H9 (cell line): ENCODE measurements at regions not wholly inside any gene's neighbourhood (a gene's known extent, or its start where the extent isn't known, plus 50 kb on each side); places are given as distances from the start of the nearest gene placed in this dataset.

Source experiments
- DNase-seq: peaks from one replicate; pipeline ENCODE4 v3.0.0-alpha.2; 2017
- H2AFZ ChIP-seq: one replicate; pipeline ENCODE4 v1.6.1; 2013; ENCODE audit warnings: mild to moderate bottlenecking, low read length, control low read depth, moderate library complexity
- H2AK5ac ChIP-seq: 2 replicates; pipeline ENCODE4 v1.6.1; 2013; ENCODE audit warnings: low read length, control low read depth, mixed read lengths; ENCODE audit not compliant: insufficient read length
- H2BK120ac ChIP-seq: one replicate; pipeline ENCODE4 v1.6.1; 2013; ENCODE audit warnings: low read depth, mild to moderate bottlenecking, low read length, control low read depth, inconsistent platforms; ENCODE audit not compliant: poor library complexity, severe bottlenecking
- H2BK12ac ChIP-seq: 2 replicates; pipeline ENCODE4 v1.6.1; 2013; ENCODE audit warnings: low read length, control low read depth, mixed read lengths, low read depth; ENCODE audit not compliant: insufficient read length
- H2BK15ac ChIP-seq: 2 replicates; pipeline ENCODE4 v1.6.1; 2013; ENCODE audit warnings: low read depth, low read length, control low read depth
- H2BK20ac ChIP-seq: one replicate; pipeline ENCODE4 v1.6.1; 2013; ENCODE audit warnings: low read depth, mild to moderate bottlenecking, low read length, control low read depth, inconsistent platforms; ENCODE audit not compliant: poor library complexity, severe bottlenecking
- H2BK5ac ChIP-seq: 2 replicates; pipeline ENCODE4 v1.6.1; 2013; ENCODE audit warnings: low read length, control low read depth, mixed read lengths; ENCODE audit not compliant: insufficient read length
- H3K14ac ChIP-seq: 2 replicates; pipeline ENCODE4 v1.6.1; 2013; ENCODE audit warnings: low read length, control low read depth; ENCODE audit not compliant: insufficient read depth
- H3K18ac ChIP-seq: 2 replicates; pipeline ENCODE4 v1.6.1; 2013; ENCODE audit warnings: low read depth, mild to moderate bottlenecking, mixed read lengths, low read length, control low read depth; ENCODE audit not compliant: insufficient read length
- H3K23ac ChIP-seq: 2 replicates; pipeline ENCODE4 v1.6.1; 2013; ENCODE audit warnings: low read length, control low read depth, mixed read lengths, low read depth; ENCODE audit not compliant: insufficient read length
- H3K23me2 ChIP-seq: 2 replicates; pipeline ENCODE4 v1.6.1; 2013; ENCODE audit warnings: low read depth, mild to moderate bottlenecking, mixed read lengths, low read length, control low read depth; ENCODE audit not compliant: insufficient read length, poor library complexity, severe bottlenecking
- H3K27ac ChIP-seq: 2 replicates; pipeline ENCODE4 v1.5.1; 2013; ENCODE audit warnings: low read length, control low read depth, mixed read lengths, low read depth; ENCODE audit not compliant: insufficient read length
- H3K27me3 ChIP-seq: 2 replicates; pipeline ENCODE4 v1.6.1; 2013; ENCODE audit warnings: low read length, control low read depth, inconsistent platforms; ENCODE audit not compliant: insufficient read depth
- H3K4ac ChIP-seq: 2 replicates; pipeline ENCODE4 v1.6.1; 2013; ENCODE audit warnings: low read depth, mild to moderate bottlenecking, control low read depth, inconsistent platforms, low read length, moderate library complexity
- H3K4me1 ChIP-seq: 2 replicates; pipeline ENCODE4 v1.6.1; 2013; ENCODE audit warnings: low read length, control low read depth, inconsistent platforms; ENCODE audit not compliant: insufficient read depth
- H3K4me2 ChIP-seq: 2 replicates; pipeline ENCODE4 v1.6.1; 2013; ENCODE audit warnings: low read length, control low read depth, mixed read lengths; ENCODE audit not compliant: insufficient read length, insufficient read depth
- H3K56ac ChIP-seq: 2 replicates; pipeline ENCODE4 v1.6.1; 2013; ENCODE audit warnings: low read depth, mild to moderate bottlenecking, mixed read lengths, low read length, control low read depth; ENCODE audit not compliant: insufficient read length
- H3K79me1 ChIP-seq: 2 replicates; pipeline ENCODE4 v1.6.1; 2013; ENCODE audit warnings: low read depth, mild to moderate bottlenecking, moderate library complexity, low read length, control low read depth, inconsistent platforms; ENCODE audit not compliant: insufficient read depth, poor library complexity, severe bottlenecking
- H3K79me2 ChIP-seq: 2 replicates; pipeline ENCODE4 v1.6.1; 2013; ENCODE audit warnings: low read length, control low read depth, inconsistent platforms; ENCODE audit not compliant: insufficient read depth
- H3K9ac ChIP-seq: 2 replicates; pipeline ENCODE4 v1.6.1; 2013; ENCODE audit warnings: low read length, control low read depth, mixed read lengths; ENCODE audit not compliant: insufficient read length; ENCODE audit errors: extremely low read depth
- H3K9me3 ChIP-seq: one replicate; pipeline ENCODE4 v1.6.1; 2013; ENCODE audit warnings: low read depth, low read length, inconsistent platforms; ENCODE audit not compliant: control insufficient read depth
- H3T11ph ChIP-seq: one replicate; pipeline ENCODE4 v1.6.1; 2013; ENCODE audit warnings: mild to moderate bottlenecking, low read length, control low read depth, inconsistent platforms
- H4K20me1 ChIP-seq: one replicate; pipeline ENCODE4 v1.6.1; 2013; ENCODE audit not compliant: control insufficient read depth, insufficient read length, insufficient read depth
- H4K5ac ChIP-seq: 2 replicates; pipeline ENCODE4 v1.6.1; 2013; ENCODE audit warnings: low read depth, mild to moderate bottlenecking, mixed read lengths, low read length, control low read depth; ENCODE audit not compliant: insufficient read length
- H4K8ac ChIP-seq: replicated peaks from 2 replicates; pipeline ENCODE4 v1.6.1; 2013; ENCODE audit warnings: low read length, control low read depth, mixed read lengths, low read depth; ENCODE audit not compliant: insufficient read length
- H4K91ac ChIP-seq: 2 replicates; pipeline ENCODE4 v1.6.1; 2013; ENCODE audit warnings: low read depth, mild to moderate bottlenecking, moderate library complexity, mixed read lengths, low read length, control low read depth; ENCODE audit not compliant: insufficient read length
- H3K27ac Mint-ChIP-seq, 3 experiments: 2 replicates in 2 of 3; 3 replicates in 1 of 3; pipeline ENCODE4 v1.8.0; 2020 to 2021; ENCODE audit warnings: mixed read lengths in 3 of 3, mild to moderate bottlenecking in 1 of 3, moderate library complexity in 1 of 3
- H3K27me3 Mint-ChIP-seq: 2 replicates; pipeline ENCODE4 v1.8.0; 2021; ENCODE audit warnings: low read depth, mild to moderate bottlenecking, moderate library complexity, mixed read lengths
- H3K36me3 Mint-ChIP-seq, 3 experiments: 2 replicates in 2 of 3; 3 replicates in 1 of 3; pipeline ENCODE4 v1.8.0; 2020 to 2021; ENCODE audit warnings: low read depth in 3 of 3, mixed read lengths in 3 of 3; ENCODE audit not compliant: insufficient read depth in 1 of 3
- H3K4me1 Mint-ChIP-seq, 2 experiments: 2 replicates each; pipeline ENCODE4 v1.8.0; 2020; ENCODE audit warnings: mixed read lengths in 2 of 2
- H3K4me3 Mint-ChIP-seq, 2 experiments: 2 replicates in 1 of 2; 3 replicates in 1 of 2; pipeline ENCODE4 v1.8.0; 2020 to 2021; ENCODE audit warnings: mild to moderate bottlenecking in 2 of 2, mixed read lengths in 2 of 2, moderate library complexity in 1 of 2
- H3K9me3 Mint-ChIP-seq, 2 experiments: 2 replicates in 1 of 2; 3 replicates in 1 of 2; pipeline ENCODE4 v1.8.0; 2020; ENCODE audit warnings: mild to moderate bottlenecking in 2 of 2, mixed read lengths in 2 of 2, moderate library complexity in 1 of 2
- CTCF ChIP-seq: fragments of 200-600 bp; sonication (generic); conservative IDR thresholded peaks from 3 replicates; pipeline ENCODE4 v1.8.0; 2021; ENCODE audit warnings: antibody characterized with exemption, mild to moderate bottlenecking
- WGBS: extraction: QIAGEN DNeasy Blood & Tissue Kit; methylation state at CpG from one replicate; pipeline ENCODE4 v1.1.7; 2013; ENCODE audit warnings: missing lambda C conversion rate, low lambda C conversion rate, mixed read lengths; ENCODE audit not compliant: insufficient read length; ENCODE audit errors: extremely low coverage; 5-methylcytosine and 5-hydroxymethylcytosine counted together

- no peak overlapping the region for H3K27ac ChIP-seq
- DNase-seq, result no peak
- no CpG with 5 or more reads among the region's 2 CpGs for WGBS
- H3K27me3 Mint-ChIP-seq, result no peaks in the 10 kb centered on the region; the same call in none of the 2 replicates
- no peak overlapping the region for H4K91ac ChIP-seq
- TF ChIP-seq CTCF, result no peak
- H3K56ac ChIP-seq, result no peak overlapping the region
- no peaks in the 10 kb centered on the region for H3K4me1 ChIP-seq
- no peak overlapping the region for H3K4me2 ChIP-seq
- no peaks in the 10 kb centered on the region; the same call in 1 of the 2 replicates for H3K27me3 ChIP-seq
- no peaks in the 10 kb centered on the region for H4K20me1 ChIP-seq
- H2BK20ac ChIP-seq, result no peak overlapping the region
- H3K9ac ChIP-seq, result no peak overlapping the region
- no peaks in the 10 kb centered on the region for H3K36me3 Mint-ChIP-seq
- no peaks in the 10 kb centered on the region for H3K4me1 Mint-ChIP-seq
- no peak overlapping the region for H3K4me3 Mint-ChIP-seq
- H2BK120ac ChIP-seq, result no peak overlapping the region
- no peak overlapping the region for H3K27ac Mint-ChIP-seq
- H3K79me2 ChIP-seq, result no peaks in the 10 kb centered on the region
- H2AFZ ChIP-seq, result no peak overlapping the region
- H4K8ac ChIP-seq, result no peak overlapping the region
- H3K9me3 ChIP-seq, result no peaks in the 10 kb centered on the region
- no peak overlapping the region for H4K5ac ChIP-seq
- no peak overlapping the region for H3K23ac ChIP-seq
- H2BK5ac ChIP-seq, result no peak overlapping the region
- no peak overlapping the region for H3T11ph ChIP-seq
- H3K14ac ChIP-seq, result no peak overlapping the region
- H2BK12ac ChIP-seq, result no peak overlapping the region
- no peak overlapping the region for H2BK15ac ChIP-seq
- no peaks in the 10 kb centered on the region; a peak in 2 of 5 replicates for H3K9me3 Mint-ChIP-seq
- H3K4ac ChIP-seq, result no peak overlapping the region
- H3K23me2 ChIP-seq, result no peaks in the 10 kb centered on the region
- no peak overlapping the region for H2AK5ac ChIP-seq
- H3K79me1 ChIP-seq, result no peaks in the 10 kb centered on the region
- no peak overlapping the region for H3K18ac ChIP-seq
These were observed 99.0 kb upstream of the GDNF start for GRCh38 chr5:37938861-37939260.
